ENCODE measurements at regions not wholly inside any gene's neighbourhood (a gene's known extent, or its start where the extent isn't known, plus 50 kb on each side); places are given as distances from the start of the nearest gene placed in this dataset.
A peak's percentile ranks its signal among the peaks of the same experiment; 100 is the strongest.

GRCh38 chr5:51860532-51861018, 477.3 kb downstream of the ISL1 start:
- no peak for TF ChIP-seq CTCF (IDR thresholded peaks at IDR 0.05; ENCODE audit: insufficient read depth, low read depth, low read length, missing control alignments)

DNA sequence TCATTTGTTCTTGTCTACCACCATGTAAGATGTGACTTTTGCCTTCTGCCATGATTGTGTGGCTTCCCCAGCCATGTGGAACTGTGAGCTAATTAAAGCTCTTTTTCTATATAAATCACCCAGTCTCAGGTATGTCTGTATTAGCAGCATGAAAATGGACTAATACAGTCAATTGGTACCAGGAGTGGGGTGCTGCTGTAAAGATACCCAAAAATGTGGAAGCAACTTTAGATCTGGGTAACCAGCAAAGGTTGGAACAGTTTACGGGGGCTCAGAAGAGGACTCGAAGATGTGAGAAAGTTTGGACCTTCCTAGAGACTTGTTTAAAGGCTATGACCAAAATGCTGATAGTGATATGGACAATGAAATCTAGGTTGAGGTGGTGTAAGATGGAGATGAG, 488.9 kb downstream of the ISL1 start:
- TF ChIP-seq CTCF (IDR thresholded peaks at IDR 0.05; ENCODE audit: insufficient read depth, low read depth, low read length, missing control alignments): no peak
- H3K4me3 ChIP-seq (ENCODE audit: low read length): no peak overlapping the region
- DNase-seq (ENCODE audit: low read depth): no peak

More at GRCh38 chr5:51860532-51861018, 477.3 kb downstream of the ISL1 start:
- DNase-seq (ENCODE audit: low read depth): no peak
- no peak overlapping the region for H3K4me3 ChIP-seq (ENCODE audit: low read length)

DNA sequence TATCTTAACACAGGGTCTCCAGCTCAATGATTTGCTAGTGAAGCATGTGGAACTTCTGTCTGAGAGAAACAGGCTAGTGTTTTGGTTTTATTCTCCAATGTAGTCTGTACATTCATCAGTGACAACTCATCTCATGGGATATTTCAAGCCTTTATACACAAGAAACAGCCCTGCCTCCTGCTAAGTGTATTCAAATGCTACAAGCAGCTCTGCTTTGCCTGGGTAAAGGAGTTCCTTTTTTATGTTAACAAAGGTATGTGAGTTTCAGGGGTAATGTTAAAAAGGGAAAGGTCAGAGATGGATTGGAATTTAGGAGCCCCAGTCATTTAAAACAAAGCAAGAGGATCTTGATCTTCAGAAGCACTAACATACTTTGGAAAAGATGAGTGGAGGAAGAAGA, 498.7 kb downstream of the ISL1 start:
- no peak for TF ChIP-seq CTCF (IDR thresholded peaks at IDR 0.05; ENCODE audit: insufficient read depth, low read depth, low read length, missing control alignments)
- H3K4me3 ChIP-seq (ENCODE audit: low read length): no peak overlapping the region
- no peak for DNase-seq (ENCODE audit: low read depth)

- DNase-seq (ENCODE audit: low read depth): no peak
- H3K4me3 ChIP-seq (ENCODE audit: low read length): no peak overlapping the region
- TF ChIP-seq CTCF (IDR thresholded peaks at IDR 0.05; ENCODE audit: insufficient read depth, low read depth, low read length, missing control alignments): no peak
These were observed 499.4 kb downstream of the ISL1 start for GRCh38 chr5:51882647-51883046.

DNA sequence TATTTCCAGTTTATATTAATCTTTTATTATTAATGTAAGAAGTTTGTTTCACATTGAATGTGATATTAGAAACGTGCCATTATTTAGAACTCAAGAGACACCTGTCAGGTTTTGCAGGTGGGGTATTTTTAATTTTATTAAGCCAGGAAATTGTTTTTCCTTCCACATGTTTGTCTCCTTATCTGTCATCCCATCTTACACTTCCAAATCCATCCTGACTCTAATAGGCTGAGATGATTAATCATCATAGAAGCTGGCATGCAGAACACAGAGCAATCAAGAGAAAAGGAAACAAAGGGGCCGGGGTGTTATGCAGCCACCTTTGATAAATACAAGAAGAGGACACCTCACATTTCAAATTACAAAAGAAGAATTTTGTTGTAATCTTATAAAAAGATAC, 506.5 kb downstream of the ISL1 start:
- H3K4me3 ChIP-seq (ENCODE audit: low read length): no peak overlapping the region
- TF ChIP-seq CTCF (IDR thresholded peaks at IDR 0.05; ENCODE audit: insufficient read depth, low read depth, low read length, missing control alignments): no peak
- peak; percentile 11 for DNase-seq (ENCODE audit: low read depth)

GRCh38 chr5:51890435-51891116, 507.3 kb downstream of the ISL1 start:
- no peak overlapping the region for H3K4me3 ChIP-seq (ENCODE audit: low read length)
- no peak for DNase-seq (ENCODE audit: low read depth)
- no peak for TF ChIP-seq CTCF (IDR thresholded peaks at IDR 0.05; ENCODE audit: insufficient read depth, low read depth, low read length, missing control alignments)

DNA sequence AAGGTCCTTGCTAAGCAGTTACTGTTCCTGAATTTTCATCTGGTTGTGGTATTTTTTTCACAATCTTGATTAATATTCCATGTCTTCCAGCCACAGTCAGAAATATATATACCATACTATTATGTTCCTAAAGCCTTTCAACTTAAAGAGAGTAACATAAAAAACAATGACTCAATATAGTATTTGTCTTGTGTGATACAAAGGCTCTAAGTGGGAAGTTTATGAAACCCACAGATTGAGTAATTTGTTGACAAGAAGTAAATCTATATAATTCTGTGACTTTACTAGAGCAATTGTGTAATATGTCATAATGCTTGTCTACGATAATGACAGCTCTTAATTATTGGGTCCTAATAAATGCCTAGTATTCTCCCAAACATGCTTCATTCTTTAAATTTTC, 509.4 kb downstream of the ISL1 start:
- TF ChIP-seq CTCF (IDR thresholded peaks at IDR 0.05; ENCODE audit: insufficient read depth, low read depth, low read length, missing control alignments): no peak
- DNase-seq (ENCODE audit: low read depth): peak; percentile 22
- H3K4me3 ChIP-seq (ENCODE audit: low read length): no peak overlapping the region

All from epithelial cell of esophagus (primary cell).